HUES48 (cell line): ENCODE measurements at regions not wholly inside any gene's neighbourhood (a gene's known extent, or its start where the extent isn't known, plus 50 kb on each side); places are given as distances from the start of the nearest gene placed in this dataset.

ENCODE experiments used
- H3K27ac ChIP-seq: one replicate; pipeline ENCODE4 v1.7.0; 2013; ENCODE audit warnings: low read depth, low read length, inconsistent platforms
- H3K27me3 ChIP-seq: 2 replicates; pipeline ENCODE4 v1.6.1; 2013; ENCODE audit warnings: mild to moderate bottlenecking, low read length; ENCODE audit not compliant: control insufficient read depth, insufficient read depth
- H3K36me3 ChIP-seq: 2 replicates; pipeline ENCODE4 v1.6.1; 2013; ENCODE audit warnings: low read length; ENCODE audit not compliant: control insufficient read depth, insufficient read depth
- H3K4me1 ChIP-seq: 2 replicates; pipeline ENCODE4 v1.6.1; 2013; ENCODE audit warnings: mild to moderate bottlenecking, low read length; ENCODE audit not compliant: control insufficient read depth, insufficient read depth
- H3K4me3 ChIP-seq: 2 replicates; pipeline ENCODE4 v1.5.1; 2013; ENCODE audit warnings: mild to moderate bottlenecking, low read depth, low read length
- H3K9ac ChIP-seq: 2 replicates; pipeline ENCODE4 v1.6.1; 2013; ENCODE audit warnings: mild to moderate bottlenecking, low read depth, low read length, moderate library complexity
- H3K9me3 ChIP-seq: 2 replicates; pipeline ENCODE4 v1.6.1; 2013; ENCODE audit warnings: low read length; ENCODE audit not compliant: control insufficient read depth, insufficient read depth

GRCh38 chr4:136281307-136281706 lies 1251.0 kb downstream of the PCDH18 start:
- no peaks in the 10 kb centered on the region for H3K27me3 ChIP-seq
- H3K4me3 ChIP-seq = peak overlapping the region; percentile 46; the same call in 1 of the 2 replicates
- H3K4me1 ChIP-seq = peaks cover 57% of the 10 kb centered on the region
- peaks cover 5% of the 10 kb centered on the region; the same call in 1 of the 2 replicates for H3K9me3 ChIP-seq
- H3K9ac ChIP-seq = no peak overlapping the region
- H3K27ac ChIP-seq = peak overlapping the region; percentile 91
- no peaks in the 10 kb centered on the region for H3K36me3 ChIP-seq

- Histone ChIP-seq H3K4me1 (peaks cover 67% of the 10 kb centered on the region), H3K27me3 (no peaks in the 10 kb centered on the region), H3K4me3 (peak overlapping the region; percentile 18; the same call in 1 of the 2 replicates)
Observed at GRCh38 chr4:136277741-136278140, 1254.6 kb downstream of the PCDH18 start.

GRCh38 chr4:136246876-136247275 lies 1285.4 kb downstream of the PCDH18 start:
- H3K9ac ChIP-seq = no peak overlapping the region
- no peak overlapping the region for H3K4me3 ChIP-seq
- no peak overlapping the region for H3K27ac ChIP-seq

More at GRCh38 chr4:136277741-136278140, 1254.6 kb downstream of the PCDH18 start:
- Histone ChIP-seq H3K27ac (peak overlapping the region; percentile 54), H3K36me3 (no peaks in the 10 kb centered on the region), H3K9me3 (no peaks in the 10 kb centered on the region), H3K9ac (no peak overlapping the region)

GRCh38 chr4:136241221-136241986 lies 1290.9 kb downstream of the PCDH18 start:
- no peak overlapping the region for H3K9ac ChIP-seq
- H3K4me1 ChIP-seq = no peaks in the 10 kb centered on the region
- H3K27me3 ChIP-seq = no peaks in the 10 kb centered on the region
- H3K9me3 ChIP-seq = peaks cover 21% of the 10 kb centered on the region
- H3K27ac ChIP-seq = no peak overlapping the region
- H3K36me3 ChIP-seq = no peaks in the 10 kb centered on the region
- H3K4me3 ChIP-seq = no peak overlapping the region

More at GRCh38 chr4:136246876-136247275, 1285.4 kb downstream of the PCDH18 start:
- Histone ChIP-seq H3K4me1 (peaks cover 7% of the 10 kb centered on the region; the same call in 1 of the 2 replicates), H3K27me3 (no peaks in the 10 kb centered on the region), H3K9me3 (no peaks in the 10 kb centered on the region), H3K36me3 (no peaks in the 10 kb centered on the region)

GRCh38 chr4:136227315-136227714 lies 1305.0 kb downstream of the PCDH18 start:
- Histone ChIP-seq H3K36me3 (no peaks in the 10 kb centered on the region), H3K4me1 (peaks cover 7% of the 10 kb centered on the region; the same call in 1 of the 2 replicates), H3K4me3 (no peak overlapping the region), H3K27me3 (no peaks in the 10 kb centered on the region), H3K9me3 (no peaks in the 10 kb centered on the region), H3K27ac (no peak overlapping the region), H3K9ac (no peak overlapping the region)

GRCh38 chr4:136219592-136220125 lies 1312.6 kb downstream of the PCDH18 start:
- H3K27me3 ChIP-seq = no peaks in the 10 kb centered on the region
- no peaks in the 10 kb centered on the region for H3K4me1 ChIP-seq
- no peak overlapping the region for H3K9ac ChIP-seq
- H3K27ac ChIP-seq = no peak overlapping the region
- no peaks in the 10 kb centered on the region for H3K36me3 ChIP-seq
- no peak overlapping the region for H3K4me3 ChIP-seq
- peaks cover 4% of the 10 kb centered on the region; the same call in 1 of the 2 replicates for H3K9me3 ChIP-seq

- H3K27me3 ChIP-seq = peaks cover 42% of the 10 kb centered on the region
- H3K9me3 ChIP-seq = peaks cover 4% of the 10 kb centered on the region
- peaks cover 10% of the 10 kb centered on the region; the same call in 1 of the 2 replicates for H3K4me1 ChIP-seq
Observed at GRCh38 chr4:136203199-136203598, 1329.1 kb downstream of the PCDH18 start.

GRCh38 chr4:136198358-136198757 lies 1333.9 kb downstream of the PCDH18 start:
- H3K4me1 ChIP-seq = 0 out of 2 replicates have a peak, but pooled peaks cover under 1% of the 10 kb centered on the region
- no peak overlapping the region for H3K4me3 ChIP-seq
- no peak overlapping the region for H3K9ac ChIP-seq
- no peak overlapping the region for H3K27ac ChIP-seq
- H3K27me3 ChIP-seq = peaks cover 20% of the 10 kb centered on the region
- peaks cover 4% of the 10 kb centered on the region for H3K9me3 ChIP-seq
- no peaks in the 10 kb centered on the region for H3K36me3 ChIP-seq

More at GRCh38 chr4:136203199-136203598, 1329.1 kb downstream of the PCDH18 start:
- Histone ChIP-seq H3K27ac (no peak overlapping the region), H3K9ac (no peak overlapping the region), H3K4me3 (no peak overlapping the region), H3K36me3 (no peaks in the 10 kb centered on the region)

- H3K36me3 ChIP-seq = no peaks in the 10 kb centered on the region
- H3K9ac ChIP-seq = no peak overlapping the region
- no peaks in the 10 kb centered on the region for H3K9me3 ChIP-seq
- no peak overlapping the region for H3K4me3 ChIP-seq
- H3K4me1 ChIP-seq = no peaks in the 10 kb centered on the region
- H3K27ac ChIP-seq = no peak overlapping the region
- H3K27me3 ChIP-seq = no peaks in the 10 kb centered on the region
Observed at GRCh38 chr4:136194962-136195361, 1337.3 kb downstream of the PCDH18 start.

GRCh38 chr4:136186650-136187049 lies 1345.6 kb downstream of the PCDH18 start:
- Histone ChIP-seq H3K4me3 (no peak overlapping the region), H3K9ac (no peak overlapping the region)

GRCh38 chr4:136183513-136183912 lies 1348.8 kb downstream of the PCDH18 start:
- no peak overlapping the region for H3K9ac ChIP-seq
- H3K4me3 ChIP-seq = no peak overlapping the region
- H3K9me3 ChIP-seq = no peaks in the 10 kb centered on the region; the same call in 1 of the 2 replicates
- no peaks in the 10 kb centered on the region for H3K36me3 ChIP-seq
- no peaks in the 10 kb centered on the region for H3K27me3 ChIP-seq
- no peak overlapping the region for H3K27ac ChIP-seq
- H3K4me1 ChIP-seq = no peaks in the 10 kb centered on the region

More at GRCh38 chr4:136186650-136187049, 1345.6 kb downstream of the PCDH18 start:
- Histone ChIP-seq H3K27ac (no peak overlapping the region), H3K27me3 (no peaks in the 10 kb centered on the region), H3K4me1 (no peaks in the 10 kb centered on the region), H3K9me3 (no peaks in the 10 kb centered on the region; the same call in 1 of the 2 replicates), H3K36me3 (no peaks in the 10 kb centered on the region)
